Sigmoid colon (tissue), 3 donors: ENCODE measurements at regions not wholly inside any gene's neighbourhood (a gene's known extent, or its start where the extent isn't known, plus 50 kb on each side); places are given as distances from the start of the nearest gene placed in this dataset.

Experiments used
- POLR2A ChIP-seq, 2 donors: fragments of 450-650 bp; IDR thresholded peaks; one replicate each; pipeline ENCODE4 v1.6.1; 2016; ENCODE audit warnings: antibody characterized with exemption in 2 of 2, mild to moderate bottlenecking in 2 of 2, moderate library complexity in 2 of 2
- TF ChIP-seq, protein P1 (sequence below), 4 experiments: fragments of 450-650 bp in 3 of 4; fragments of 200-600 bp in 1 of 4; IDR thresholded peaks; one replicate each; pipeline ENCODE4 v1.5.1; 2016 to 2019; ENCODE audit warnings: antibody characterized with exemption in 4 of 4, mild to moderate bottlenecking in 3 of 4, moderate library complexity in 2 of 4

DNA sequence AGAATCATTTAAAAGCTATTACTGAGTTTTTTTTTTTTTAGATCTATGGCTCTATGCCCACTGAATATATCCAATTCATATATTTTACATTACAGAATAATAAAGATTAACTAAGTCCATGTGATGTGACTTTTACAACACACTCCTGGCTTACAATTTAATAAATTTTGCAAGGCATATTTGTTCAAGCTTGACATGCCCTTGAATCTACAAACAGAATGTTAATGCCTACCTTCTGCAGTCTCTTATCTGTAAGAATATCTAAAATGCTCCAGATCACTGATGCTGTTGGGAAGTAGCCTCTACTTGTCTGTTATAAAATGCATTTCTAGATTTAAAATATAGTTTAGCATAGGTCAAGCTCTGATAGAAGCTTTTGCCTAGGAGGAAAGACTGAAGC is 100.7 kb upstream of the RASGEF1B start:
- TF ChIP-seq, protein P1, sequence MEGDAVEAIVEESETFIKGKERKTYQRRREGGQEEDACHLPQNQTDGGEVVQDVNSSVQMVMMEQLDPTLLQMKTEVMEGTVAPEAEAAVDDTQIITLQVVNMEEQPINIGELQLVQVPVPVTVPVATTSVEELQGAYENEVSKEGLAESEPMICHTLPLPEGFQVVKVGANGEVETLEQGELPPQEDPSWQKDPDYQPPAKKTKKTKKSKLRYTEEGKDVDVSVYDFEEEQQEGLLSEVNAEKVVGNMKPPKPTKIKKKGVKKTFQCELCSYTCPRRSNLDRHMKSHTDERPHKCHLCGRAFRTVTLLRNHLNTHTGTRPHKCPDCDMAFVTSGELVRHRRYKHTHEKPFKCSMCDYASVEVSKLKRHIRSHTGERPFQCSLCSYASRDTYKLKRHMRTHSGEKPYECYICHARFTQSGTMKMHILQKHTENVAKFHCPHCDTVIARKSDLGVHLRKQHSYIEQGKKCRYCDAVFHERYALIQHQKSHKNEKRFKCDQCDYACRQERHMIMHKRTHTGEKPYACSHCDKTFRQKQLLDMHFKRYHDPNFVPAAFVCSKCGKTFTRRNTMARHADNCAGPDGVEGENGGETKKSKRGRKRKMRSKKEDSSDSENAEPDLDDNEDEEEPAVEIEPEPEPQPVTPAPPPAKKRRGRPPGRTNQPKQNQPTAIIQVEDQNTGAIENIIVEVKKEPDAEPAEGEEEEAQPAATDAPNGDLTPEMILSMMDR (IDR thresholded peaks at IDR 0.05): no peak
- no peak for TF ChIP-seq POLR2A (IDR thresholded peaks at IDR 0.05)
